Stimulated activated CD8-positive, alpha-beta memory T cell treated with anti-CD3 and anti-CD28 coated beads, Interleukin-15, amount 100 ng/mL, for 4 hours (primary cell): ENCODE measurements at regions not wholly inside any gene's neighbourhood (a gene's known extent, or its start where the extent isn't known, plus 50 kb on each side); places are given as distances from the start of the nearest gene placed in this dataset.

Source experiments
- DNase-seq, 2 donors: peaks; one replicate each; pipeline ENCODE4 v3.0.0-alpha.2; 2020; ENCODE audit warnings: low read depth in 2 of 2

DNA sequence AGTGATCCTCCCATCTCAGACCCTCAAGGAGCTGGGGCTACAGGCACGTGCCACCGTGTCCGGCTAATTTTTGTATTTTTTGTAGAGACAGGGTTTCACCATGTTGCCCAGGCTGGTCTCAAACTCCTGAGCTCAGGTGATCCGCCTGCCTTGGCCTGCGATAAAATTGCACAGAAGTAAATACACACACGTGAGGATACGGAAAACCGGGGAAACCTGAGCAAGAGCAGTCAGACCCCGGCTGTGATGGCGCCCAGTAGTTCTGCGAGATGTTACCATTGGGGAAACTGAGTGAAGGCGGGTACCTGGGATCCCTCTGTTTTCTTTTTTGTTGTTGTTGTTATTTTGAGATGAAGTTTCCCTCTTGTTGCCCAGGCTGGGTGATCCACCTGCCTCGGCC is 114.9 kb downstream of the C9orf50 start:
- DNase-seq, result no peak

DNA sequence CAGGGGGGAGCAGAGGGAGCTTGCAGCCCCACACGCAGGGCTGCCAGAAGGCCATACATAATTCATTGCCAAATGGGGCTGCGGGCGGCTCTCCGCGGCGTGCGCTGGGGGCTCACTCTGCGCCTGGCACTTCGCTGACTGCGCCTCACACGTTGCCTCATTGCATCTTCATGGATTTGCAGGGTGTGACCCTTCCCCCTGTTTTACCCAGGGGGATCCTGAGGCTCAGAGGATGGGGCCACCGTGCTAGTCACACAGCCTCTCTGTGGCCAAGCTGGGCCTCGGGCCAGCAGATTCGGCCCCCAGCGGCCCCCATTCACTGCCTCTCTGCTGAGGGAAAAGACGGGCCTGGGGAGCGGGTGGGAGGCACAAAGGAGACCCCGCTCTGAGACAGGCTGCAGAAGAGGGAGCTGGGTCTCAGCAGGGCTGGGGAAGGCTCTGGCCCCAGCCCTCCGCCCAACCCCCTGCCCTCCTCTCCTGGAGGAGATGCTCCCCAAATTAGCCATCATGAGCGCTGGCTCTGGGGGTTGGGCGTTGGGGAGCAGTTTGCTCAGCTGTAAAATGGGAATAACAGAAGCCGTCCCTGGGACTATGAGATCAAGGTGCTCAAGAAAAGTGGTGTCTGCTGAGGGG is 115.5 kb downstream of the C9orf50 start:
- no peak for DNase-seq

GRCh38 chr9:129504404-129504803 is 116.5 kb downstream of the C9orf50 start:
- DNase-seq, result no peak

DNA sequence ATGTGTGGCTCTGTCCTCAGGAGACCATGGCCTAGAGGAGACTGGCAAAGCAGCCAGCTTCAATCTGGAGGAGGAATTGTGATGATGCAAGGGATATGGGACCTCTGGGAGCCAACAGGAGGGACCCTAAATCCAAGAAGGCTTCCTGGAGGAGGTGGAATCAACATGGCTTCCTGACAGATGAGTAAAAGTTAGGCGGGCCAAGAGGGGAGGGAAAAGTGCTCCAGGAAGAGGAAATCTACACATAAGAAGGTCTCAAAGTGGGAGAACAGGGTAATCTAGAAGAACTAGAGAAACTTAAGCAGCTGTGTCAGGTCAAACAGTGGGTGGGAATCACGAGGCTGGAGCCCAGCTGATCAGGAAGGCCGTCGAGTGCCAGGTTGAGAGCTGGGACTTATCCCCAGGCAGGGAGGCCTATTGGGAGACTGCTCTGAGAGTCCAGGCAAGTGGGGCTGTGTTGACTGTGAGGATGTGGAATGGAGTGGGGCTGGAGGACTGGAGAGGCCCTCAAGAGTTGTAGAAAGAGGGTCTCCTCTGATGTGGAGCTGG is 119.1 kb downstream of the C9orf50 start:
- no peak for DNase-seq

DNA sequence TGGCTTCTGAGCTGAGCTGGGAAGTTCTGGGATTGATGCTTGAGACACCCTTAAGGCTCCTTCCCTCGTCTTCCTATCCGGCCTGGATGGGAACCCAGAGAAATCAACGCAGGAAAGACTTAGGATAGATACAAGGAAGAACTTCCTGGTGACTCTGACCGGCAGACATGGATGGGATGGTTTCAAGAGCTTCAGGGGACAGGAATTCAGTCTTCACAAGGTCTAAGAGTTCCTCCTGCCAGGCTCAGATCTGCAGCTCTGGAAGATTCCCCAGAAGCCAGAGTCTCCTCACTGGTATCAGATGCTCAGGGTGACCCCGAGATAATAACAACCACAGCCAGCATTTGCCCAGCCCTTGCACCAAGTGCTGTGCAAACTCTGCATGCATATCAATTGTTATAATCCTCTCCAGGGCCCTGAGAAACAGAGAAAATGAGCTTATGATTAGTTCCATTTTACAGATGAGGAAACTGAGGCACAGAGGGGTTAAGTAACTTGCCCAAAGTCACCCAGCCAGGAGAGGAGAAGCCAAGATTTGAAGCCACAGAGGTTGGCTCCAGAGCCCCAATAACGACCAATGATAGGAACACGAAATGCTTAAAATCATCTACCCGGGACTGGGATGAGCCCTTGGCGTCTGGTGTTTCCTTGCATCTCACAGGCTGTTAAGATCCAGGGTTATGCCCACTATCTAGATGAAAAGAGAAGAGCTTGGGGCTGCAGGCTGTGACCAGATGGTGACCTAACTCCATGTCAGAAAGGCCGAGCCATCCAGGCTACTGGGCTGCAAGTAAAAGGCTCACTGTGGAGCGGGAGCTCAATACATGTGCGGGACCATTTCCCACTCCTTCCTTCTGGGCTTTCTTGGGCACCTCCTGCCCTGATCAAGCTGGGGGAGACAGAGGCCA is 119.8 kb downstream of the C9orf50 start:
- DNase-seq, result no peak

DNA sequence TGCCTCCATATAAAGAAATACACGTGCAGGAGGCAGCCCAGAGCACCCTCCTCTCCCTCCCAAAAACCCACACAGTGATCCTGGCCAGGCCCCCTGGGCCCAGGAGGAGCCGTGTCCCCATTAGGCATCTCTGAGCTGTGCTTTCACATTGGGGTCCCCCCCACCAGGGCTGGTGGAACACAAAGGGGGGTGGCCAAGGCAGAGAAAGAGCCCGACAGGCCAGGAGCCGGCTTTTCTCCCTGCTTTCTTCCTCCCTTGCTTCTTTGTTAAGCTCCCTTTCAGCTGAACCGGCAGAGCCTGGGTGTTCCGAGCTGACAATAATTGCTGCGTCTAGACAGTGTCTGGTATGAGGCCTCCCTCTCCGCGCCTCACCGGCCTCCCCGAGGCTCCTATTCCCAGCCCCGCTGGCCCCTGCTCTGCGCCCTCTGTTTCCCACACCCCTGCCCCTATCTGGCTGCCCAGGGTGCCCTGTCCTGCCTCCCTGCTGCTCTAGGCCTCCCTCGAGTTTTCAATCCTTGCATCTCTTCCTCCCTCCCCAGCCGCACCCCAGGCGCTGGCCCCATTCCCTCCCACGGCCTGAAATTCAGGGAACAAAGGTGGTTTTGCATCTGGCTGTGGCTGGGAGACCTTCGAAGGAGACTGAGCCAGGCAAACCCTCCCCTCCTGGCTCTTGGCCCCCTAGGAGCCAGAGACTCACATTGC is 120.6 kb downstream of the C9orf50 start:
- DNase-seq, result no peak

DNA sequence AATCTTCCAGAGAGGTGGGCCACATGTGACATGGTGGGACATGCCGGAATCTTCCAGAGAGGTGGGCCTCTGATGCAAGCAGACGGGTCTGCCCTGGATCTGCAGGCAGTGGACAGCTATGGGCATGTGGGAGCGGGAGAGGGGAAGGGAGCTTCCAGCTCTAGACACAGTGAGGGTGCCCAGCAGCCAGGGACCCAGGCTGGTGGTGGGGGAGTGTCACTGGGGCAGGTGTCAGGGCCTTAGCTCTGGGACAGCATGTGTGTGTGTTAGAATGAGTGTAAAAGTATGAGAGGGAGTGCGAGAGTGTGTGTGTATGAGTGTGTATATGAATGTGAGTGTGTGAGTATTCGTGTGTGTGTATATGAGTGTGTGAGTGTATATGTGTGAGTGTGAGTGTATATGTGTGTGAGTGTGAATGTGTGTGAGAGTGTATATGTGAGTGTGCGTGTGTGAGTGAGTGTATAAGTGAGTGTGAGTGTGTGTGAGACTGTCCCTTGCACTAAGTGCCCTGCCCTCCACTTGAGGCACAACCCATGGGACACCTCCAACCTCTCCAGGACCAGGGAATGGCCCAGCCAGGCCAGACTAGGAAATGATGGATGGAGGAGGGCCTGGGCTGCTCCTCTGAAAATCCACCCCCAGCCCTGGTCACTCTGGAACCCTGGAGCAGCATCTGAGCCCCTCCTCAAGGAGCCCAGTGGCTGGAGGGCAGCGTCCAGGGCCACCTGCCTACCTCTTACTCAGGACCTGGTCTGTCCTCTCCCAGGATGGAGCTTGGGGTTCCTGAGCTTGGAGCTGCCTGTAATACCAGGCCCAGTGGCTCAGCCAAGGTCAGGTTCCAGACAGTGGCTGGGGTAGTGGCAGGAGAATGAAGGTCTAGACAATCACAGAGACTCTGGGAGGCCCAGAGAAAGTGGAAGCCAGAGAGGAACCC is 122.2 kb downstream of the C9orf50 start:
- no peak for DNase-seq

- no peak for DNase-seq
These were observed 123.0 kb downstream of the C9orf50 start for GRCh38 chr9:129497813-129498450.

DNA sequence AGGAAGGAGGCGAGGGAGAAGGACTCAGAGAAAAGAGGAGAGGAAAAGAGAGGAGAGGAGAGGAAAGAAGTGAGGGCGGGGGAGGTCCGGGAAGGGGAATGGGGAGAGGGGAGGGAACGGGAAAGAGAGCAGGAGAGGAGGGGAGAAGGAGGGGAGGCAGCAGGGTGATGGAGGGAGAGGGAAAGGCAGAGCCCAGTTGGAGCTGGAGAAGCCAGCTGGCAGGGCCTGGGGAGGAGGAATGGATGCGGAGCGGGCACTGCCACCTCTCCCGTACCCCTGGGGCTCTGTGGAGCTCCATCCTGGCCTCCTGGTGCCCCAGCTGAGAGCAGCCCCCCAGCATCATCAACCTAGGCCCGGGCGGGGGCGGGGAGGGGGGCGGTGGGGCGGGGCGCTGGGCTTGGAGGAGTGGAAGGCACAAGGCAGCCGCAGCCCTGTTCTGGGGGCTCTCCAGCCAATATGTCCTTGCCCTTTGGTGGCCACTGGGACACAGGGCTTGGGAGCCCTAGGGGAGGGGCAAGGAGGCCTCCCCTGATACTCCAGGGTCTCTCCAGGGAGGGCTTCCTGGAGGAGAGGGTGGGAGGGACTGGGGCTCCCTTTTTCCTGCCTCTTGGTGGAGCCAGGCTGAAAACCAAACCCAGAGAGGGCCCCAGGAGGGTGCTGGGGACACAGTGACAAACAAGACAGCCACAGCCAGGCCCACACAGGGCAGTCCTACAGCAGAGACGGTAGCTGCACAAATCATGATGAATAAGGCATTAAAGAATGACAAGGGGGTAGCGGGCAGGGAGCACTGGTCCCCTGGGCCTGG is 123.7 kb downstream of the C9orf50 start:
- no peak for DNase-seq

DNA sequence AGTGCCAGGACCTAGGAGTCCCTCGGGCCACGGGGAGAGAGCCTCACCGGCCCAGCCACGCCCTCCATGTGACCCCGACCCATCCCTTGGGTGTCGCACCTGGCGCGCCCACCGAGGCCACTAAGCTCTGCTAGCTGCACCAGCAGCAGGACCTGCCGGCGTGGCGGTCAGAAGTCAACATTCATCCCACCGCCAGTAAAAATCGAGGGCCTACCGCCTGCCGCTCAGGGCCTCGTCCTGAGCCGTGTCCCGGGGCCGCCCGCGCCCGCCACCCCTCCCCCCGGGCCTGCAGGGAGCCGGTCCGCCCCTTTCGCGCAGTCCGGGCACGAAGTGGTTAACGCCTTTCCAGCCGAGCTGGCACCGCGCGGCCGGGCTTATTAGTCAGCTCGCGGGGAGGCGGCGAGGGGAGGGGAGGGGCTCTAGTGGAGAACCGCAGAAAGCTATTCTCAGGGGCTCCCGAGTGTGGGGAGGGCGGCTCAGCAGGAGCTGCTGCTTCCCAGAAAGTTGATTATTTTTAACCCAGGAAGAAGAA is 124.4 kb downstream of the C9orf50 start:
- peak; percentile 72 to 76 for DNase-seq

DNA sequence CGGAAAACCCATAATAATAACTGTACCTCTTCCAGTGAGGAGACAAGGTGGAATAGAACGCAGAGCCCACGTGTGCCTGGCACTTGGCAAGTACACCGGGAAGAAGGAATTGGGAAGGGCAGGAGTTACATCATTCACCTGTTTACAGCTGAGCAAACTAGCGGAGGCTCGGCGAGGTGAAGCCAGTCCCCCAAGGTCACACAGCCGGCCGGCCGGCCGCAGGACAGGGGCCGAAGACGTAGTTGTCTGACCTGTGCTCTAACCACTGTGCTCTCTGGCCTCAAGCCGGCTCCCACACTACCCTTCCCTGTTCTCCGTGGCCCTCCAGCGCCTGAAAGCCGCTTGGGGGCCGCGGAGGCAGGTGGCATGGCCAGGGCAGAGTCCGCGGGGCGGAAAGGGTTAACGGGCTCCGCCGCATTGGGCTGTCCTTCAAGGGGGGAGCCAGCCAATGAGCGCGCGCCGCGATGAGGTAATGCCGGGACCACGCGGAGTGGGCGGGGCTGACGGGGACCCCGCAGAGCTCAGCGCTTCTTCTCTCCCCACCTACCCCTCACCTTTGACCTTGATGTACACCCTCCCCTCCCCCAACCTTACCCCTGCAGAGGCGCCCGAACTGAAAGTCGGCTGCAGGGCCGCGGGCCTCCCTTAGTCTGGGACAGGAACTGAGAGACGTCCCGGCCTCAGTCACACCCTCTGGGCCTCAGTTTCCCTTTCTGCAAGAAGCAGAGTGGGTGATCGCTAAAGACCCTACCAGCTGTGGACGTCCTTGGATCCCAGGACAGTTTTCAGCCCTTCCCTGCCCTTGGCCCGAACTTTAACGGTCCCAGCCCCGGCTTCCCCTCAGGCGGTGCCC is 125.1 kb downstream of the C9orf50 start:
- peak; percentile 68 to 70 for DNase-seq

- no peak for DNase-seq
These were observed 126.7 kb downstream of the C9orf50 start for GRCh38 chr9:129494113-129494789.

- DNase-seq, result no peak
These were observed 127.2 kb downstream of the C9orf50 start for GRCh38 chr9:129493706-129494047.

DNA sequence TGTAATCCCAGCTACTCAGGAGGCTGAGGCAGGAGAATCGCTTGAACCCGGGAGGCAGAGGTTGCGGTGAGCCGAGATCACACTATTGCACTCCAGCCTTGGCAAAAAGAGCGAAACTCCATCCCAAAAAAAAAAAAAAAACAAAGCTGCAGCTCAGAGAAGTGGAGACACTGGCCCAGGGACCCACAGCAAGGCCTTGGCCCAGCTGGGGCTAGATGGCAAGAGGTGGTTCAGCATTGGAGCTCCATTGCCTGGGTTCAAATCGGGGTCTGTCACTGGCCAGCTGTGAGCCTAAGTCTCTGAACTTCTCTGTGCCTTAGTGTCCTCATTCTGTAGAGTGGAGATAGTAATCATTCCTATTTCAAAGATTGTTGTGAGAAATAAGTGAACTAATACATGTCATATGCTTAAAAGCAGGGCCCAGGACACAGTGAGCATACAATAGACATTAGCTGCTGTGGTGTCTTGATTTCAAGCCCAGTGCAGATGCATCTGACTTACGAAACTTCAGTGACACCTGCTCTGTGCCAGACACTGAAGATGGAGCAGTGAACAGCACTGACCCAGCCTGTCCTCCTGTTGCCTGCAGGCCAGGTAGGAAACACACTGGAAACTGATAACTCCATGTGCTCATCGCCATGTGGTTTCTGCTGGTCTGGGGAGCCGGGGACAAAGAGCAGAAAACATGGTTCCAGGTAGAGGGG is 127.7 kb downstream of the C9orf50 start:
- no peak for DNase-seq

GRCh38 chr9:129491487-129491855 is 129.4 kb downstream of the C9orf50 start:
- DNase-seq, result no peak

GRCh38 chr9:129490583-129491486 is 130.1 kb downstream of the C9orf50 start:
- no peak for DNase-seq
